ENCODE measurements at regions not wholly inside any gene's neighbourhood (a gene's known extent, or its start where the extent isn't known, plus 50 kb on each side); places are given as distances from the start of the nearest gene placed in this dataset.

DNA sequence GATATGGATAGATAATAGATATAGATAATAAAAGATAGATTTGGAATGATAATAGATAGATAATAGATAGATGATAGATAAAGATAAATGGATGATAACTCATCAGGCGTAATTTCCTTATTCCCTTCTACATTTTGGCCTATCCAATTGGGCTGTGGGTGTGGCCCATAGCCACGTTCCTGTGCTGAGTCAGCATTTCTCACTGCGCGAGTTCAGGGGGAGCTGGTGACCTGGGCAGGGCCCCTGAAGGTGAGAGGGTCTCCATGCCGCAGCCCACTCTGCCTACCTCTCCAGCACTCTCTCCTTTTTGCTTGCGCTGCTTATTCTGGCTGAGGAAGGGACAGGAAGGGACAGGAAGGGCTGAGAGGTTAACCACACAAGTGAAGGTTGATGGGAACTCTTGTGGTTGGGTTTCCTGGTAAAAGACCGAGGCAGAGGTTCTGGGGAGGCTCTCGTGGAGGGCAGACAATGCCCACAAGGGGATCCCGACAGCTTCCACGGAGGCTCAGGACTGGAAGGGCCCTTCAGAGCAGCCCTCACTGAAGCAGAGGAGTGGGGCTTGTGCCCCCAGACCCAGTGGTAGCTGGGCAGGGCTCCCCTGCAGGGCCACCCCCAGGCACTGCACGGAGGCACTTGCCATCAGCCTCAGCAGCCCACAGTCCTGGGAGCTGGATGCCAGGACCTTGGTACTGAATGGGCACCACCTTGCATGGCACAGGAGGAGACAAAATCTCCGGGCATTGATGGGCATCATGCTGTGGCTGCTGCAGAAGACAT, 247.3 kb upstream of the PITRM1 start:
- FAIRE-seq (no peak), DNase-seq (ENCODE audit: insufficient read length, low spot score) (no peak)

DNA sequence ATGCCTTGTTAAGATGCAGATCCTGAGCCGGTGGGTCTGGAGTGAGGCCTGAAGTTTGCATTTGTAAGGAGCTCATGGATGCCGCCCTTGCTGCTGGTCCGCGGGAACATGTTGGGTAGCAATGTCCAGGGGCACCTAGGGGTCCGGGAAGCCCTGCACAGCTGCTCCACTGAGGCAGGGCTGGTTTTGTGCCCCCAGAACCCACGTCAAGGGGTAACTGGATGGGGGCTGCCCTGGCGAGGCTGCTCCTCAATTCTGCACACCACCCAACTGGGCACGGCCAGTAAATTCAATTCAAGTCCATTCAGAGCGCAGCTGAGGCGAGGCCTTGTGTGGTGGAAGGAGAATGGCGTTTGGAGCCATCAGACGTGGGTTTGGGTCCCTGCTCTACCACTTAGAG, 246.3 kb upstream of the PITRM1 start:
- FAIRE-seq (no peak), DNase-seq (ENCODE audit: insufficient read length, low spot score) (no peak)

DNA sequence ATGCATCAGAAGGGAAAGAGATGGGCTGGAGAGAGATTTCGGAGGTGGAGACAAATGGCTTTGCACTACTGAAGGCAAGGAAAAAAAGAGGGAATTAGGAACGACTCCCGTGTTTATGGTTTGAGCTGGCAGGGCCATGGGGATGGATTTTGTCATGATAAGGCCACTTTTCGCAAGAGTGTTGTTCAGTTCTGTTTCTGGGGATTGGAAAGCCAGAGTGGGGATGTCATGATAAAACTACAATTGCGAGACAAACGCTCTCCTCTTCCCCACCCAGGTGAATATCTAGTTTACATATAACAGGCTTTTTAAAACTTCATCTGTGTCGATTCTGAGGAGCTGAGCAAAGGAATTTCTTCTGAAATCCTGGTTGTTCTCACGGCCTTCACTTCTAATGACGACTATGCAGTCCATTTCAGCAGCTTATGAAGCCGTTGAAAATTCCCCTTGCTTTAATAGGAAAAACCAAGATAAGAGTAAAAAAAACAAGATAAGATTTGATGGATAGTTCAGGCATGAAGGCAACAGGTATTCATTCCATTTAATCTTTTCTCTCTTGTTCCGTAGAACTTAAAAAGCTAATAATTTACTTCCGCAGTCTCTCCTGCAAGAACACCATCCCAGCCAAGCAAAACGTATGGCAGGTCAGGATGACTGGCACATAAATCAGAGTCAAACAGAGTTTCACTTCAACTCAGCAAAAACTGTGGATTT, 245.6 kb upstream of the PITRM1 start:
- DNase-seq (ENCODE audit: insufficient read length, low spot score) (no peak), FAIRE-seq (no peak)

DNA sequence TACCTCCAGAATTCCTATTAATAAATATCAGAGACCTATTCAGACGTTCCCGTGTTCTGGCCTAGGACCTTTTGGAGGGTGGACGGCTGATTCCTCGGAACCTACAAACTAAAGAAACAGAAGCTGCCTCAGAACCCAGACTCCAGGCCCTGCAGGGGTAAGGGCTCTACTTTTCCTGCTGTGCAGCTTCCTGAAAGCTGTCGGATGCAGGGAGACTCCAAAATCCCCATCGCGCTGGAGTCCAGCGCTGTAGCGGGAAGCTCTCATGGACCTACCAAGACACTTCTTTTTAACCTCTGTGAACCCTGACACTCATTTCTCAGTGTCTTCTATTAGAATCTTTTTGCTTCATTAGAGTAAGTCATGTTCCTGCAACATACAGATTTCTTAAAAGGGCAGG, 244.5 kb upstream of the PITRM1 start:
- DNase-seq (ENCODE audit: insufficient read length, low spot score), result no peak
- no peak for FAIRE-seq

DNA sequence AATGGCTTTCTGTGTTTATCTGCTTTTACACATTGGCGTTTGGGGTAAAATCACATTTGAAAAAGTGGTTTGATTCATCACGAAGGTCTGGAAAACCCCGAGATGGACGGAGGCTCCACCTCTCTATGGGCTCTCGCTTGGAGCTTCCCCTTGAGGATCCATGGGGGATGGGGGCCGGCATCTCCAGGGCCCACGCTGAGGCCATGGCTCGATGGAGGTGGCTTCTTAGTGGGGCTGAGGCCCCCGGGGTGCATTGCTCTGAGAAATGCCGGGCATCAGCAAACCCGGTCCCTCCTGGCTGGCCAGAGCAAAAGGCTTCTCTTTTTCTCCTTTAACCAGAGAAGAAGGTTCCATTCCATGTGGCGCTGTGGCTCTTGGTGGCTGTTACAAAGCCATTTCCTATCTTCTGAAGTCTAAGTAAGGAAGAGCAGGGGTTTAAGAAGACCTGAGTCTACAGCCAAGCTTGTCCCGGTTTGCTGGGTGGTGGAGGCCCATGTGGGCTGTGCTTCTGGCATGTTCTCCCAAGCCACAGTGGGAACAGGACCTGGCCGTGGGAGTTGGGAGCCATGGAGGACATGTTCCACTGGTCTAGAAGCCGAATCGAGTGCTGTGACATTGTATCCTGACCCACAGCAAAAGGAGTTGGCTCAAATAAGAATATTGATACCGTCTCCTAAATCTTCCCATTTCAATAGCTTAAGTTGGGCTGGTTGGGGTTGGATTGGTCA, 243.5 kb upstream of the PITRM1 start:
- no peak for DNase-seq (ENCODE audit: insufficient read length, low spot score)
- FAIRE-seq, result no peak

DNA sequence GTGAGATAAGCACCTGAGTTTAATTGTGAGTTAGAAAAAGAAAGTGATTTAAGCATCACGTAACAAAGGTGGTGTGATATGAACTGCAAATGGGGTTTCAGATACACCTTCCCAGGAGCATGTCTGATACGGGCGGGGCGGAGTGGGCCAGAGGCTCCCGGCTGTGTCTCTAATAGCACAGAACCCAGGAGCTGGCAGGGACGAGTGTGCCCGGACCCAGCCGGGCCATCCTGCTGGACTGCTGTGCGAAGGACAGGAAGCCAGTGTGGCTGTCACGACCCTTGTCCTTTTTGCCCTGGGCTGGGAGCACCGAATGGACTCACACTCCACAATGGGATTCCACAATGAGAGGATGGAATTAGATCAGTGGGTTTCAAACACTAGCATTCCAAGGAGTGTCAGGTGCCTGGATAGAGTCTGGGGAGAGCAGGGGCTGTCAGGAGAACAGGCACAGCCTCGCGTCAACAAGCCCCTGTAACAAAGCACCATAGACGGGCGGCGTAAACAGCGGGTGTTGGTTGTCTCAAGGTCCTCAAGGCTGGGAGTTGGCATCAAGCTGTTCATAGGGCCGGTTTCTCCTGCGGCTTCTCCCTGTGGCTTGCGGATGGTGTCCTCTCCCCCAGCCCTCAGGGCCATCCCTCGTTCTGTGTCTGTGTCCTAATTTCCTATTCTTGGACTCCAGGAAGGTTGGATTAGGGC, 242.6 kb upstream of the PITRM1 start:
- FAIRE-seq (no peak), DNase-seq (ENCODE audit: insufficient read length, low spot score) (no peak)

DNA sequence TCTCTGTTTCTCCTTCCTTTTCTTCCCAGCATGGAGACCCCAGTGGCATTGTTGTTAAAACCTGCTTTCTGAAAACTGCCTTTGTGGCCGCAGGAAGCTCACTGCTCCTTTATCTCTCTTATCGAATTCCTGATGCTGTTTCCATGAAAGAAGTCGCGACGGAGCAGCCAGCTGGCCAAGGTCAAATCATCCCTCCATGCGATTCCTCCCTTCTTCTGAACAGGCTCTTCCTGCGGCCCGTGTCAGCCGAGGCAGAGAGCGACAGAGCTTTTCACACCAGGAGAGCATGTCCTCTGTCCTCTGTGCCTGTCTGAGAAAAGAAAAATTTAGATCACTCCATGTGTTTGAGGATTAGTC, 242.1 kb upstream of the PITRM1 start:
- DNase-seq (ENCODE audit: insufficient read length, low spot score) (no peak), FAIRE-seq (no peak)

DNA sequence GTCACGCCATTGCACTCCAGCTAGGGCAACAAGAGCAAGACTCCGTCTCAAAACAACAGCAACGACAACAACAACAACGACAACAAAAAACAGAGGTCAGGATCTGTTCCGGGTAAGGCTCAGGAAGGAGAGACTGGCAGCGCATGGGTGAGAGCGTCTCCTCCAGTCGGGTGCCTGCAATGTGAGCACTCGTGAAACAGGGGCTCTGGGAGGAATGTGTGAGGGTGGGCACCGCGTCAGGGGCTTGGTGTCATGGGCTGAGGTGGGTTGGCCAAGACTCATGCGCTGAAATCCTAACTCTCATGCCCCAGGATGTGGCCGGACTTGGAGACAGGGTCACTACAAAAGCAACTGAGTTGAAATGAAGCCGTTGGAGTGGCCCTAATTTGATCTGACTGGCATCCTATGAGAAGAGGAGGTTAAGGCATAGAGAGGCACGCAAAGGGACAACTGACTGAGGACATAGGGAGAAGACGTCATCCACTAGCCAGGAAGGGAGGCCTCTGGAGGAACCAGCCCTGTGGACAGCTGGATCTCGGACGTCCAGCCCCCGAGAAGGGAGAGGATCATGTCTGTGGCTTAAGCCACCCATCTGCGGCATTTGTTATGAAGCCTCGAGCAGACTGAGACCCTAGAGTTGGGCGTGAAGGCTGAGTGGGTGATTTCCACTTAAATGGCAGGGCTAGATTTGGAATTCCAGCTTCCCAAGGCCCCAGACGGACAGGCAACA, 241.5 kb upstream of the PITRM1 start:
- DNase-seq (ENCODE audit: insufficient read length, low spot score) (no peak), FAIRE-seq (no peak)

DNA sequence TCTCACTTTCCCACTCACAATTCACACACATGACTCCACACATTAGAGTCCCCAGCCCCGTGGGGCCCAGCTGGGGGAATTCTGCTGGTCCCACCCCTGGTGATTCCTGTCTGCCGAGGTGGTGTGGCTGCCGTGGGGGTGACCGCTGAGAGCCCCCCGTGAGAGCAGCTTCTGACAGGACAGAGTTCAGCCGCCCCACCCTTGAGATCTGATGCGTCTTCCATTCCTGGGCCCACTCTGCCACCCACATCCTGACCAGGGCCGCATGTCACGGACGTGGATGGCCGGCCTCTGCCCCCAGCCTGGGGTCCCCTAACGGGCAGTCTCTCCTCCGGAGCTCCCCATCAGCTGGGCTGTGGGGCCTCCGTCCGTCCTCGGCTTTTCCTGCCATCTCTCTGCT, 240.1 kb upstream of the PITRM1 start:
- FAIRE-seq (no peak), DNase-seq (ENCODE audit: insufficient read length, low spot score) (no peak)

DNA sequence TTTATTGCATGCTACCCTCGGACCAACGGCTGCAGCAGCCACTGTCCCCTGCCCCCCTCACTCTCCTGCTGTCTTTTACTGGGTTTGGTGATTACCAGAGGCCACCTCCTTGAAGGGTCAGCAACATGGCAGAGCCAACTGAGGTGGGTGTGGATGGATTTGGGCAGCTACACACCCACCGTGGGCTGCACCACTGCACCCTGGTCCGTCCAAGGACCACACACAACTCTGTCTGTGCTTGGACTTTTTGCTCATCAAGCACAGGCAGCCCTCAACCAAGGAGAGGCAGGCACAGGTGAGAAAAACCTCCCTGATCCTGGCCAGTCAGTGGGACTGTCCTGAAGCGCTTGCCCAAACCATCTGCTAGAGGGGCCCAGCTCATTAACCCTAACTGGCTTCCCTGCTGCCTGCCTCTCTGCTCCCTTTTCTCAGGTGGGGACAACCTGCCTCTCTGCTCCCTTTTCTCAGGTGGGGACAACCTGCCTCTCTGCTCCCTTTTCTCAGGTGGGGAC, 239.5 kb upstream of the PITRM1 start:
- DNase-seq (ENCODE audit: insufficient read length, low spot score), result no peak
- no peak for FAIRE-seq

DNA sequence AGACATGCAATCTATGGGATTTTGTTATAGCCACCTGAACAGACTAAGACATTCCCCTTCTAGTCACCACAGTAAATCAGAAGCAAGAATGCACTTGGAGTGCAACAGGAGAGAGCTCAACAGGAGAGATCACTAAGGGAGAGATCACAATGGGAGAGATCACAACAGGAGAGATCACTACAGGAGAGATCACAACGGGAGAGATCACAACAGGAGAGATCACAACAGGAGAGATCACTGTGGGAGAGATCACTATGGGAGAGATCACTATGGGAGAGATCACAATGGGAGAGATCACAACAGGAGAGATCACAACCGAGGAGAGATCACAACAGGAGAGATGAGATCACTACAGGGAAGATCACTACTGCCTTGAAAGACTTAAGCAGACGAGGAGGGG, 238.5 kb upstream of the PITRM1 start:
- DNase-seq (ENCODE audit: insufficient read length, low spot score) (no peak), FAIRE-seq (peak; percentile 91)

DNA sequence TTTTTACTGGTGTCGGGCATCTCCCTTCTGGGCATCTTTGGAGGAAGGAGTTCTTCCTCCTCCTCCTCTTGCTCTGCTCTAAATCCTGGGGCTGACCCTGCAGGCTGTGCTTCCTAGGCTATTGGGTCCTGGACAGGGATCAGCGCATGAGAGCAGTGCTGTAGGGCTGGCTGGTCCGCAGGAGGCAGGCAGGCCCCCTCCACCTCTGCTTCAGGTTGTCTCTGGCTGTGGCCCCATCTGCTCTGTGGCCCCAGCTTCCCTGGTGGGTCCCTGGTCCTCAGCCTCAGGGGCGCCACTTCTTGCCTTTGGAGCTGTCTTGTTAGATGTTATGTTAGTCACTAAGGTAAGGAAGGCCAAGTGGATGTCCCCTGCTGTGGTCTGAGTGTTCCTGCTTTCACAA, 237.3 kb upstream of the PITRM1 start:
- DNase-seq (ENCODE audit: insufficient read length, low spot score) (no peak), FAIRE-seq (no peak)

DNA sequence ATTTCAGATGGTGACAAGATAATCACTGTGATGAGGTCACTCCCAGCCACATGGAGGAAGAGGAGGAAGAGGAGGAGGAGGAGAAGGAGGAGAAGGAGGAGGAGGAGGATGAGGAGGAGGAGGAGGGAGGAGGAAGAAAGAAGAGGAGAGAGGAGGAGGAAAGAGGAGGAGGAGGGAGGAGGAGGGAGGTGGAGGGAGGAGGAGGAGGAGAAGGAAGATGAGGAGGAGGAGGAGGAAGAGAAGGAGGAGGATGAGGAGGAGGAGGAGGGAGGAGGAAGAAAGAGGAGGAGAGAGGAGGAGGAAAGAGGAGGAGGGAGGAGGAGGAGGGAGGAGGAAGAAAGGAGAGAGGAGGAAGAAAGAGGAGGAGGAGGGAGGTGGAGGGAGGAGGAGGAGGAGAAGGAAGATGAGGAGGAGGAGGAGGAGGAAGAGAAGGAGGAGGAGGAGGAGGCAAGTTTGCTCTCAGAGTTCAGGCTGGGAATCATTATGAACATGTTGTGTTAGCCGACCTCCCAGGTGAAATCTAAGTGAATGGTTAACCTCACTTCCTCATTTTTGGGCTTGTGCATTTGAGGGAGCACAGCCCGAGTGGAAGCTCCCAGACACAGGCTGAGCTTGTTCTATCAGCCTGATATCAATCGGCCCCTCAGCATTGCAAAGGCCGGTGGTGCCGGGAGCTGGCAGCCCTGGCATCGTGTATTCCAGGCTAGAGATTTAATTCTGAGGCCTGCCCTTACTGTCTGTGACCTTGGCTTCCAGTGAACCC, 236.2 kb upstream of the PITRM1 start:
- DNase-seq (ENCODE audit: insufficient read length, low spot score) (no peak), FAIRE-seq (no peak)

DNA sequence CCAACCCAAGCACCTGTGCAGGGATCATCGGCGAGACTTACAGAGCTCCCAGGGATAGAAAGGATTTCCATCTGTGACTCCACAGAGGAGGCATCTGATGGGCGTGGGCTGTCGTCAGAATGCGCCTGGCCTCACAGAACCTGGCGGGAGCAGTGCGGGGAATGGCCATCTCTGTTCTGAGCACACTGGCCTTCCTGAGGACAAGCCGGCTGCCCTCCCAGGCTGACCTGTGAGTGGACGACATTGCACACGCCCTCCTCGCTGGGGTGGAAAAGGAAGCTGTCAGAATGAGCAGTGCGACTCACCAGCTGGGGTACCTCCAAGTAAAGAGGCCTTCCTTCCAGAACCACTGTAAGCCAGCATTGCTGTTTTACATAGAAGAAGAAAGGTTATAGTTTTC, 234.6 kb upstream of the PITRM1 start:
- FAIRE-seq (no peak), DNase-seq (ENCODE audit: insufficient read length, low spot score) (no peak)

DNA sequence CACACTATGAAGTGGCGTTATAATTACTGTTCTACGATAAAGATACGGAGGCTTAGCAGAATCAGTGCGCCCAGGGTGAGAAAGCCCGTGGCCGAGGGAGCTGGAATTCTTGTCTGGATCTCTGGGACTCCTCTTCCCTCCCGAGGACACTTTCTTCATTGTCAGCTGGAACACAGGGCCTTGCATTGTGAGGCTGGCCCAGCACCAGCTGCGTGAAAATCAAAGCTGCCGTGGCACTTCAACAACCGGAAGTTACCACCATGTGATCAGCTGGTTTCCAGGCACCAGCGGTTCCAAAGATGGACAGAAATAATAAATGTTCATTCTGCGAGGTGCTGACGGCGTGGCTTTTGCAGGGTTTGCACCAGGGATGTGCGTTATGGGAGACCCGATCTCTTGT, 234.0 kb upstream of the PITRM1 start:
- DNase-seq (ENCODE audit: insufficient read length, low spot score), result no peak
- no peak for FAIRE-seq

DNA sequence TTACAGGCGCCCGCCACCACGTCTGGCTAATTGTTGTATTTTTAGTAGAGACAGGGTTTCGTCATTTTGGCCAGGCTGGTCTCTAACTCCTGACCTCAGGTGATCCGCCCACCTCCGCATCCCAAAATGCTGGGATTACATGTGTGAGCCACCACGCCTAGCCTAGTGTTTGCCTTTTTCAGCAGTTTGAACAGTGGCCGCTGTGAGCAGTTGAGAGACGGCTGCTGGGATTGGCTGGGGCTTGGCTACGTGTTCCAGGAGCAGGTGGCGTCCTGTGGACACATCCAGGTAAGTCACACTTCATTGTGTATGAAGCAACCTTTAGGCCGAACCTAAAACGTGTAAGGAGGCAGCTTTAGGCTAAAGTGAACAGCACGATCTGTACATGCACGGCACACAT, 231.8 kb upstream of the PITRM1 start:
- DNase-seq (ENCODE audit: insufficient read length, low spot score), result no peak
- no peak for FAIRE-seq

DNA sequence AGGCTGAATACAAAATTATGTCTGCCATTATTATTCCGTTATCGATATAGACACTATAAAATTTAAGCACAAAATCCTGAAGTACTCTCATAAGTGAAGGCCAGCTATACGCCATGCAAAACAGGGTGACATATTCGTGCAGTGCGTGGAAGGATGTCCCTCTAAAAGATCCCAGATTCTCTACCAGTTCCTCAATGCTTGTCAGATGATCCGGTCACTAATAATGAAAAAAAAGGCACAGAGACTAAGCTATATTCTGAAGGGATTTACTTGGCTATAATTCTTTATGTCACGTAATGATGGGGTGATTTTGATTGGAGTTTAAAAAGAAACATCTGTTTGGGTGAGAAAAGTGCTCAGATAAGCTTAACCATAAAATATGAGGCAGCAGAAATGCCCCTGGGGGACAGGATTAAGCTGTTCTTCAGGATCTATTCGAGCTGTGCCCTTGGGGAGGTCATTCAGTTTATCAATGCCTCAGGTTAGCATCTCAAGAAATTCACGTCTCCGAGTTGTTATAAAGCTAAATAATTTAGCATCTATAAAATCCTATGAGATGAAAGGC, 229.7 kb upstream of the PITRM1 start:
- FAIRE-seq (no peak), DNase-seq (ENCODE audit: insufficient read length, low spot score) (no peak)

DNA sequence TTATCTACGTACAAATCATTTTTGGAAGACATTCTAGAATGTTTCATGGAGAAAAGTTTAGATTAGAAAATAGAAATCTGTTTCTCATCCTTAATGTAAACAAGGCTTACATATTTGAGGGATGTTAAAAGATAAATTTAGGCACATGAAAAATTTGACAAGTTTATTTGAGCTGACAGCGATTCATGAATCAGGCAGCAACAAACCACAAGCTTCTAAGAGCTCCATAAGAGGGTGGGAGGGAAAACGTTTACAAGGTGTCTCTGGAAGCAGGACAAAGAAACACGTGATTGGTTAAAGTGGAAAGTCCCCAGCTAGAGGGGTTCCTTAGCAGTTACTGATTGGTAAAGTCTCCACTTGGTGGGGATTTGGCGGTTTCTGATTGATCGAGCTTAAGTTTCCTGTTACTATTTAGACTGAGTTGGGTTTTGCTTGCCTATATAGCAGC, 228.9 kb upstream of the PITRM1 start:
- peak; percentile 13 for DNase-seq (ENCODE audit: insufficient read length, low spot score)
- FAIRE-seq, result no peak

DNA sequence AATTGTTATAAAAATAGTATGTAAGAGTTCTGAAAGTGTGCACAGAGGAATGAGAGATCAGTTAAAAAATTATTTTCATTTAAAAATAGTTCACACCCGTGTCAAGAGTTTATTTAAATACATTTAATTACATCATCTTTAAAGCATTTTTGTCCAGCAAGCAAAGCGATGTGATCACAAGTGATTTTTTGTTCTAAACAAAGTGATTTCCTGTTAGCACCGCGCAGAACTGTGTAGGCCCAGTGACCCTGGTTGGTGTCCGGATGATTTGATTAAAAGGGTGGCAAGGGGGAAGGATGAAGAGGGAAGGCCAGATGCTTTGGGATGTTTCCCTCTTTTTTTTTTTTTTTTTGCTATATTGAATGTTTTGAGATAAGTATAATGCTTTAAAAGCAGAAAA, 227.8 kb upstream of the PITRM1 start:
- FAIRE-seq (no peak), DNase-seq (ENCODE audit: insufficient read length, low spot score) (no peak)
